ENCODE measurements at regions not wholly inside any gene's neighbourhood (a gene's known extent, or its start where the extent isn't known, plus 50 kb on each side); places are given as distances from the start of the nearest gene placed in this dataset.
"Not testable (repeated sequence)": the region's sequence is repeated elsewhere in the genome, so short reads cannot be mapped to it uniquely, and the experiment has no call there.

DNA sequence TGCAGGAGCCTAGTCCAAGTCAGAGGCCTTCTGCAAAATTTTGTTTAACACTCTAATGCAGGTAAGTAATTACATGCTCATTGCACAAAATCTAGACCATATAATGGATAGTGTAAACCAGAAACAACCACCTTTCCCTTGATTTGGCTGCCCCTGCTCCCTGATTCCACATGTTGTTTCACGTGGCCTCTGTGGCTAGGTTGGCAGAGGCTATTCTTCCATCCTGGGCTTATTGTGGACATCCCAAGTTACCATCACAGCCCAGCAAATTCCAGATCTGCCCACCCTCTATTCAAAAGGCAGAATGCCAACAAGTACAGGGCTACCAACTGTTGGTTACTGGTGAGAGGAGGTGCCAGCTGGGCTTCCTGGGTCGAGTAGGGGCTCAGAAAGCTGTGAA lies 794.5 kb upstream of the GRM7 start:
- DNase-seq (ENCODE audit: low read depth), result no peak
- TF ChIP-seq, protein P1, sequence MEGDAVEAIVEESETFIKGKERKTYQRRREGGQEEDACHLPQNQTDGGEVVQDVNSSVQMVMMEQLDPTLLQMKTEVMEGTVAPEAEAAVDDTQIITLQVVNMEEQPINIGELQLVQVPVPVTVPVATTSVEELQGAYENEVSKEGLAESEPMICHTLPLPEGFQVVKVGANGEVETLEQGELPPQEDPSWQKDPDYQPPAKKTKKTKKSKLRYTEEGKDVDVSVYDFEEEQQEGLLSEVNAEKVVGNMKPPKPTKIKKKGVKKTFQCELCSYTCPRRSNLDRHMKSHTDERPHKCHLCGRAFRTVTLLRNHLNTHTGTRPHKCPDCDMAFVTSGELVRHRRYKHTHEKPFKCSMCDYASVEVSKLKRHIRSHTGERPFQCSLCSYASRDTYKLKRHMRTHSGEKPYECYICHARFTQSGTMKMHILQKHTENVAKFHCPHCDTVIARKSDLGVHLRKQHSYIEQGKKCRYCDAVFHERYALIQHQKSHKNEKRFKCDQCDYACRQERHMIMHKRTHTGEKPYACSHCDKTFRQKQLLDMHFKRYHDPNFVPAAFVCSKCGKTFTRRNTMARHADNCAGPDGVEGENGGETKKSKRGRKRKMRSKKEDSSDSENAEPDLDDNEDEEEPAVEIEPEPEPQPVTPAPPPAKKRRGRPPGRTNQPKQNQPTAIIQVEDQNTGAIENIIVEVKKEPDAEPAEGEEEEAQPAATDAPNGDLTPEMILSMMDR (IDR thresholded peaks at IDR 0.05; ENCODE audit: insufficient read depth, low read depth, low read length), result no peak
- Histone ChIP-seq H3K4me3 (ENCODE audit: low read depth, low read length) (no peak overlapping the region), H3K27me3 (ENCODE audit: control insufficient read depth, insufficient read depth, low read length) (no peaks in the 10 kb centered on the region), H3K36me3 (ENCODE audit: control insufficient read depth, insufficient read depth, low read length) (no peaks in the 10 kb centered on the region)
- POLR2A ChIA-PET, result no interaction called here
- CTCF ChIA-PET, result no interaction called here

DNA sequence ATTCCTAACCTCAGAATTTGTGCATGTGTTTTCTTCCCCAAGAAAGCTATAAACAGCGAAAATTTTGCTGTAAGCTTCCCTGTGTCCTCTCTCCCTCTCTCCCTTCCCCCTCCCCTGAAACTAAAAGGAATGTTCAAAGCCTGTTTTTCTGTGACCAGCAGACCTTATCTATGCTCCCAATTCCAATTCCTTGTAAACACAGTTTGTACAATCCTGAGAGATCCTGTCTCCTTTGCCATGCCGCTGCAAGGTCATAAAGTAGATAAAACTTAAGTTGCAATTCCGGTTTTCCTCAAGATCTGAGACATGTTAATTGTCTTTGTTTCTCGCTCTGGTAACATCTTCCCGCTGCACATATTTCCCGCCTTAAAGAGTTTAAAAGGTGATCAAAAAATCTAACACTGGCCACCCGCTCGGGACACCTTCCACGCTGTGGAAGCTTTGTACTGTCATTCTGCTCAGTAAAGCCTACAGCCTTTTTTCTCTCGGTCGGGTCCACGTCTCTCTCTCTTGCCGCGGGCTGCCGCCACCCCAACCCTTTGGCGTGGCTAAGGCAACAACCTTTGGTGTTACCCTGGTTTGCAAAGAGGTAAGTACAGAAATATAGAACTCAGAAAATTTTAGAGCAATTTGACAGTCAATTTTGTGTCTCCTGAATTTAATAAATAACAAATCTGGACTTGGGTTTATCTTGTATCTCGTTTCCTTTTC lies 793.9 kb upstream of the GRM7 start:
- CTCF ChIA-PET; POLR2A ChIA-PET; H3K4me3 ChIP-seq (ENCODE audit: low read depth, low read length); H3K27me3 ChIP-seq (ENCODE audit: control insufficient read depth, insufficient read depth, low read length); H3K36me3 ChIP-seq (ENCODE audit: control insufficient read depth, insufficient read depth, low read length); DNase-seq (ENCODE audit: low read depth): not testable (repeated sequence)

DNA sequence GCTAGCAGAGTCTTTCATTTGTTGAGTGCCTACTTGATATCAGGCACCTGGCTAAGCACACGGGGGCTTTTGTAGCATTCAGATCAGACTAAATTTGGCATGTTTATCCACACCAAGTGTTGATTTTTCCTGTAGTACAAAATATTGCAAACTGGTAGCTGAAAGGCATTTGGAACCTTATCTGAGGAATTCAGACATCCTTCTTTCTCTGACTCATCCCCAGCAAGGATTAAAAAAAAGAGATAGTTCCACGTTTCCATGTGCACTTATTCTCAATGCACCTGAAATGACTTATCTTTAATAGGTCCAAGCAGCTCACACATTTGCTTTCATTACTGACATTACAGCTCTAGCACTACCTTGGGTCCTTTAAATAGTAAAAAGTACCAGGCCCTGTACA lies 786.0 kb upstream of the GRM7 start:
- H3K36me3 ChIP-seq (ENCODE audit: control insufficient read depth, insufficient read depth, low read length), result no peaks in the 10 kb centered on the region
- no peaks in the 10 kb centered on the region for H3K27me3 ChIP-seq (ENCODE audit: control insufficient read depth, insufficient read depth, low read length)
- no peak for DNase-seq (ENCODE audit: low read depth)
- H3K4me3 ChIP-seq (ENCODE audit: low read depth, low read length), result no peak overlapping the region
- ChIA-PET CTCF (no interaction called here), POLR2A (no interaction called here)
- TF ChIP-seq, protein P1 (IDR thresholded peaks at IDR 0.05; ENCODE audit: insufficient read depth, low read depth, low read length), result no peak

DNA sequence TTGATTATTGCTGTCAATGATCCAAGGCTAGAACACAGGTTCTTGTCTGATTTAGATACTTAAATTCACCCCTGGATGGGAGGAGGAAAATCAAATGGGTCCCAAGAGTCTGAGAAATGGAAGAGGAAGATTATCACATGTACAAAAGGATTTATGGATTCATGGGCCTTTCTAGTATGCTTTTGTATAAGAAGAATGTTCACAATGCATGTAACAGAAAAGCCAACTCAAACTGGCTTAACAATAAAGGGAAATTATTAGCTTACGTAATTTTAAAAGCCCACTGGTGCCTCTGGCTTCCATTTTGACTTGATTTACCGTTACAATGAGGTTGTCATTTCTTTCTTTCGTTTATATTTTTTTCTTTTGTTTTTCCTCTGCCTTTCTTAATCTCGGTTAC lies 782.5 kb upstream of the GRM7 start:
- ChIA-PET POLR2A (no interaction called here), CTCF (no interaction called here)
- Histone ChIP-seq H3K36me3 (ENCODE audit: control insufficient read depth, insufficient read depth, low read length) (no peaks in the 10 kb centered on the region), H3K4me3 (ENCODE audit: low read depth, low read length) (no peak overlapping the region), H3K27me3 (ENCODE audit: control insufficient read depth, insufficient read depth, low read length) (no peaks in the 10 kb centered on the region)
- no peak for DNase-seq (ENCODE audit: low read depth)
- TF ChIP-seq, protein P1 (IDR thresholded peaks at IDR 0.05; ENCODE audit: insufficient read depth, low read depth, low read length), result no peak

DNA sequence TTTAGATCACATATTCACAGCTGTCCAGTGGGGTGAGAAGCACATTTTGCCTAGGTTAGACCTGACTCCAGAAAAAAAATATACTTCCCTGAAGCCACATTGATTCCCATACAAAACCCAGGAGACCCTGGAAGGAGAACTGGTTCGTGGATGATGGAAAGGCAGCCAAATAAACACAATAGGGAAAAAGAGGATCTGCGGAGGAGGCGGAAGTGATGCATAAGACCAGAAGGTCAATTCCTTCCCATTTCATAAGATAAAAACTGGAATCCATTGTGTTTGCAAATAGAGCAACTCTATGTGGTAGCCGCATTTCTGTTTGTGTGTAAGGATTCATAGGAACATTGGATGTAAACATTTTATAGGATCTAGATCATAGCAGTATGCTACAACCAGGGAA lies 781.9 kb upstream of the GRM7 start:
- no peaks in the 10 kb centered on the region for H3K36me3 ChIP-seq (ENCODE audit: control insufficient read depth, insufficient read depth, low read length)
- no peak overlapping the region for H3K4me3 ChIP-seq (ENCODE audit: low read depth, low read length)
- ChIA-PET CTCF (no interaction called here), POLR2A (no interaction called here)
- TF ChIP-seq, protein P1 (IDR thresholded peaks at IDR 0.05; ENCODE audit: insufficient read depth, low read depth, low read length), result no peak
- no peaks in the 10 kb centered on the region for H3K27me3 ChIP-seq (ENCODE audit: control insufficient read depth, insufficient read depth, low read length)
- no peak for DNase-seq (ENCODE audit: low read depth)

DNA sequence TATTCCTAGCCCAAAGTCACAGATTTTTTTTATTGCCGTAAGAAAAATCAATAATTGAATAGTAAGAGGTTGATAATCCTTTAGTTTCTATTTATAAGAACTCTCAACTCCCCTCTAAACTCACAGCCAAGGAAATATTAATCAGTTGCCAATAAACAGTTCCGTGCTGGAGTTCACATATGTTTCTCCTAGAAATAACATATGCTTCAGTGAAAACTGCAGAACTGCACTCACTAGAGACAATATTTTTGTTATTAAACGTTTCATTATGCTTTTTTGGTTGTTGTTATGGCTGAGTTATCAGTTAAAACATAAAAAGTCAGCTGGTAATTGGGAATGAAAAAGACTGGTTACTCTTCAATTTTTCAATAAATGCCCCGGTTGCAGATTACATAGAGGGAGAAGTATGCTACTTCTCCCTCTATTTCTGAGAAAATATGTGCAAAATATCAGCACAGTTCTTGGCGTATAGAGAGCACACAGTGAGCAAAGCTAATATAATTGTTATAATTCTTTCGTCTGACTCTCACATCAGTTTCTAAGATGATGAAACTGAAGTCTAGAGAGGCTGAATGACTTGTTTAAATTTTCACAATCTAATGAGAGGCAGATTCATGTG lies 781.2 kb upstream of the GRM7 start:
- TF ChIP-seq, protein P1 (IDR thresholded peaks at IDR 0.05; ENCODE audit: insufficient read depth, low read depth, low read length), result no peak
- H3K27me3 ChIP-seq (ENCODE audit: control insufficient read depth, insufficient read depth, low read length), result no peaks in the 10 kb centered on the region
- DNase-seq (ENCODE audit: low read depth), result no peak
- ChIA-PET POLR2A (no interaction called here), CTCF (no interaction called here)
- H3K4me3 ChIP-seq (ENCODE audit: low read depth, low read length), result no peak overlapping the region
- no peaks in the 10 kb centered on the region for H3K36me3 ChIP-seq (ENCODE audit: control insufficient read depth, insufficient read depth, low read length)

Measured in BJ (cell line).